ENCODE measurements at regions not wholly inside any gene's neighbourhood (a gene's known extent, or its start where the extent isn't known, plus 50 kb on each side); places are given as distances from the start of the nearest gene placed in this dataset.

- no peak for DNase-seq
- TF ChIP-seq POLR2A (IDR thresholded peaks at IDR 0.05) (no peak), CTCF (IDR thresholded peaks at IDR 0.05) (no peak)
- H3K36me3 ChIP-seq: no peaks in the 10 kb centered on the region
- no peaks in the 10 kb centered on the region for H3K9me3 ChIP-seq
- H3K4me3 ChIP-seq: no peak overlapping the region
- H3K4me1 ChIP-seq: no peaks in the 10 kb centered on the region
- no peak overlapping the region for H3K27ac ChIP-seq
- intact Hi-C loops (cut with DNase I; ENCODE audit: low total_unique reads): no loop called here
- H3K27me3 ChIP-seq: no peaks in the 10 kb centered on the region
Measured at GRCh38 chr2:58667137-58667774, 426.1 kb upstream of the FANCL start.

DNA sequence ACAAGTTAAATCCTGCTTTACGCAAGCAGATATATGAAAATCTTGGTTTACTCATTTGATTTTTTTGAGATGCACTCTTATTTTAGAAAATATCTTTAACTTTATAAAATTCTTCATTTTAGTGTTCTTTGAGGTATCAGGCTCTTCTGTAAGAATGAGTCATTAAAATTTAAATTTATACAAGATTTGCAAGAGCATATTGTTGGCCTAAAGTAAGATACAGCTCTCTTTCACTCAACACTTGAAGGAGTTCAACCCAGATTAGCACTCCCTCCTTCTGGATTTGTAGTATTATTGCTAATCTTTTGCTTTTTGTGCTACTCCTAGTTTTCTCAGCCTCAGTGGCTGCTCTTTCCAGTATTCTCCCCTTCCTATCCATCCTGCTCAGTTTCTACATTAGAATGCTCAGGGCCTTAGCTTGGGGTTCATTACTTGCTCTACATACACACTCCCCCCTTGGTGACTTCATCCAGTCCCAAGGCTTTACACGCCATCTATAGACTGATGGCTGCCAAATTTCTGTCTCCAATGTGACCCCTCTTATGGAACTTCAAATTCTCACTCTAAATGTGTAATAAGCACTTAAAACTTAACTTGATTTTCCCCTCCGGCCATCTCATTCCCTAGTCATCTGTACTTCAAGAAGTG lies 425.3 kb upstream of the FANCL start:
- DNase-seq: no peak
- intact Hi-C loops (cut with DNase I; ENCODE audit: low total_unique reads): no loop called here
- H3K4me1 ChIP-seq: no peaks in the 10 kb centered on the region
- H3K27me3 ChIP-seq: no peaks in the 10 kb centered on the region
- TF ChIP-seq POLR2A (IDR thresholded peaks at IDR 0.05) (no peak), CTCF (IDR thresholded peaks at IDR 0.05) (no peak)
- H3K9me3 ChIP-seq: no peaks in the 10 kb centered on the region
- H3K4me3 ChIP-seq: no peak overlapping the region
- no peaks in the 10 kb centered on the region for H3K36me3 ChIP-seq
- no peak overlapping the region for H3K27ac ChIP-seq

DNA sequence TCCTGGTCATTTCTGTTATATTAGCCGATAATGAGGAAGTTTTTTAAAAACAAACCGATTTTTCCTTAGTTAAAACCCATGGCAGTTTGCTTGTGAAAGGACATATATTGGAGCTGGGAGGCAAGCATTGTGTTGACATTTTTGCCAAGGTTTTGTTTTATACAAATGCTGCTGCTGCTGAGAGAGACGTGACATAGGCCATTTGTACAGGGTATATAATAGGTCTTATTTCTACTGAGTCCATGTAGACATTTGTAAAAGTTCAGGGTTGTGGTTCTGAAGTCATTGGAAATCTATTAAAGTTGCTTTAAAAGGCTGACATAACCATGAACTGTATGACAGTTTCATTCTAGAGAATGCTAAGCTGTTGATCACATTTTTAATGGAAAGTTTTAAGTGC lies 424.0 kb upstream of the FANCL start:
- H3K4me3 ChIP-seq: no peak overlapping the region
- no peaks in the 10 kb centered on the region for H3K36me3 ChIP-seq
- DNase-seq: no peak
- TF ChIP-seq CTCF (IDR thresholded peaks at IDR 0.05) (no peak), POLR2A (IDR thresholded peaks at IDR 0.05) (no peak)
- no peak overlapping the region for H3K27ac ChIP-seq
- no peaks in the 10 kb centered on the region for H3K27me3 ChIP-seq
- no peaks in the 10 kb centered on the region for H3K4me1 ChIP-seq
- intact Hi-C loops (cut with DNase I; ENCODE audit: low total_unique reads): no loop called here
- H3K9me3 ChIP-seq: no peaks in the 10 kb centered on the region

DNA sequence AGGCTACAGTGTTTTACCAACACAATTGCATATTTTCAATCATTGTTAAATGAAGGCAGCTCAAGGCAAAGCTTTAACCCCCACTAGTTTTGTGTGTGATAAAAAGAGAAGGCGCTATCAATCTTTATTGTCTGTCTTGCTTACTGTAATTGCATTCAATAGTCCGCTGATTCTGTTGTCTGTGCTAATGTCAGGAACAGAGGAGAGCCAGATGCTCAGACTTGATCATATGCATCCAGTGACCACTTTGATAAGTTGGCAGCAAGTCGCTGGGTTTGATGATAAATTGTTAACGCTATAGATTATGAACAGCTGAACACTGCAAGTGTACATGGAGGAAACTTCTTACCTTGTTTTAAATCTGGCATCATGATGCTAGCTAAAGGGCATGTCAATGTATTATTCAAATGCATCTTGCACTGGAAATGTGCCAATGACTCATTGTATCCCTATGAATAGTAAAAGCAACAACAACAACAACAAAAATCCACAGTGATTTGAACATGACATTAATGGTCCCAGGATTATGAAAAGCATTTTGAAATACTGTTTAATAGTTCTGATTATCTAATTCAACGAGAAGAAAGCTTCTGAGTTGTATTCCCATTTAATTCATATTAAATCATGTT lies 423.5 kb upstream of the FANCL start:
- no peak for DNase-seq
- TF ChIP-seq CTCF (IDR thresholded peaks at IDR 0.05): no peak
- TF ChIP-seq POLR2A (IDR thresholded peaks at IDR 0.05): no peak
- no peak overlapping the region for H3K27ac ChIP-seq
- no peaks in the 10 kb centered on the region for H3K9me3 ChIP-seq
- H3K4me1 ChIP-seq: no peaks in the 10 kb centered on the region
- intact Hi-C loops (cut with DNase I; ENCODE audit: low total_unique reads): no loop called here
- H3K4me3 ChIP-seq: no peak overlapping the region
- no peaks in the 10 kb centered on the region for H3K36me3 ChIP-seq
- no peaks in the 10 kb centered on the region for H3K27me3 ChIP-seq

DNA sequence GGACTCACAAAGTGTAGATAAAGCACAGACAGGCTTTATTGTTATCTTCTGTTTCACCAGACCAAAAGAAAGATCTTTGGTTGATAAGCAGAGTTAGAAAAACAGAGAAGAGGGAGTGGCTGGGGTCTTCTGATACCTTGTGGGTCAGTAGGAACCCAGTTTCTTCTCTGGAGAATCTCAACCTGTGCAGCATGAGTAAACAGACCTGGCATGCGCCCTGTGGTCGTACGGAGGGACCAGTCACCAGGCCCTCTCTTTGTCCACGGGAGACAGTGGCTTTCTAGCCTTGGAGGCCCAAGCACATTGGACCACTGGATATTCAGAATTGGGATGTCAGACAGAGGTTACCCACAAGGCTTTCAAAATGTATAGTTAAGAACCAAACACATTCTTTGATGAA lies 418.9 kb upstream of the FANCL start:
- H3K27ac ChIP-seq: no peak overlapping the region
- DNase-seq: no peak
- no peaks in the 10 kb centered on the region for H3K27me3 ChIP-seq
- intact Hi-C loops (cut with DNase I; ENCODE audit: low total_unique reads): no loop called here
- no peak for TF ChIP-seq POLR2A (IDR thresholded peaks at IDR 0.05)
- TF ChIP-seq CTCF (IDR thresholded peaks at IDR 0.05): no peak
- H3K4me1 ChIP-seq: no peaks in the 10 kb centered on the region
- H3K36me3 ChIP-seq: no peaks in the 10 kb centered on the region
- H3K9me3 ChIP-seq: no peaks in the 10 kb centered on the region
- H3K4me3 ChIP-seq: no peak overlapping the region
